Neutrophil (primary cell): ENCODE measurements at regions not wholly inside any gene's neighbourhood (a gene's known extent, or its start where the extent isn't known, plus 50 kb on each side); places are given as distances from the start of the nearest gene placed in this dataset.

Experiments
- H3K27ac ChIP-seq: fragments of 200-600 bp; sonication (generic); 2 replicates; pipeline ENCODE4 v1.5.1; 2016; ENCODE audit warnings: mild to moderate bottlenecking, moderate library complexity
- H3K27me3 ChIP-seq: fragments of 200-600 bp; sonication (generic); 2 replicates; pipeline ENCODE4 v1.6.0; 2016; ENCODE audit warnings: mild to moderate bottlenecking
- H3K36me3 ChIP-seq: fragments of 200-600 bp; sonication (generic); 2 replicates; pipeline ENCODE4 v1.5.1; 2017
- H3K4me1 ChIP-seq, 2 experiments: fragments of 200-600 bp in 1 of 2; sonication (generic) in 1 of 2; 1 replicate in 1 of 2; 2 replicates in 1 of 2; pipeline versions ENCODE4 v1.5.1 to v1.6.1; 2013 to 2016; ENCODE audit warnings: low read depth in 1 of 2, low read length in 1 of 2, mild to moderate bottlenecking in 1 of 2, moderate library complexity in 1 of 2; ENCODE audit not compliant: control insufficient read depth in 1 of 2, insufficient read depth in 1 of 2
- H3K4me3 ChIP-seq, 2 experiments: fragments of 200-600 bp in 1 of 2; sonication (generic) in 1 of 2; 1 replicate in 1 of 2; 2 replicates in 1 of 2; pipeline ENCODE4 v1.5.1; 2013 to 2016; ENCODE audit warnings: low read depth in 1 of 2, low read length in 1 of 2, mild to moderate bottlenecking in 1 of 2, moderate library complexity in 1 of 2
- H3K9me3 ChIP-seq: fragments of 200-600 bp; sonication (generic); 2 replicates; pipeline ENCODE4 v1.5.1; 2016
- CTCF ChIP-seq: fragments of 200-600 bp; sonication (generic); IDR thresholded peaks from 2 replicates; pipeline ENCODE4 v1.5.1; 2016; ENCODE audit warnings: antibody characterized with exemption

GRCh38 chr11:80815752-80816453, 1375.1 kb upstream of the TENM4 start:
- H3K4me1 ChIP-seq = no peaks in the 10 kb centered on the region
- H3K27me3 ChIP-seq = no peaks in the 10 kb centered on the region
- H3K4me3 ChIP-seq = no peak overlapping the region
- H3K36me3 ChIP-seq = no peaks in the 10 kb centered on the region
- no peaks in the 10 kb centered on the region for H3K9me3 ChIP-seq
- H3K27ac ChIP-seq = no peak overlapping the region
- no peak for TF ChIP-seq CTCF

- no peaks in the 10 kb centered on the region for H3K36me3 ChIP-seq
- H3K27ac ChIP-seq = no peak overlapping the region
- H3K4me1 ChIP-seq = no peaks in the 10 kb centered on the region
- no peaks in the 10 kb centered on the region for H3K9me3 ChIP-seq
- H3K4me3 ChIP-seq = no peak overlapping the region
- H3K27me3 ChIP-seq = no peaks in the 10 kb centered on the region
- TF ChIP-seq CTCF = no peak
These were observed 1374.0 kb upstream of the TENM4 start for GRCh38 chr11:80814813-80815212.

GRCh38 chr11:80810695-80811094, 1369.9 kb upstream of the TENM4 start:
- H3K9me3 ChIP-seq = no peaks in the 10 kb centered on the region
- H3K4me3 ChIP-seq = no peak overlapping the region
- no peak for TF ChIP-seq CTCF
- no peaks in the 10 kb centered on the region for H3K4me1 ChIP-seq
- H3K27me3 ChIP-seq = no peaks in the 10 kb centered on the region
- no peak overlapping the region for H3K27ac ChIP-seq
- H3K36me3 ChIP-seq = no peaks in the 10 kb centered on the region

- no peaks in the 10 kb centered on the region for H3K4me1 ChIP-seq
These were observed 1357.3 kb upstream of the TENM4 start for GRCh38 chr11:80798174-80798573.

GRCh38 chr11:80783561-80783960, 1342.7 kb upstream of the TENM4 start:
- no peaks in the 10 kb centered on the region for H3K27me3 ChIP-seq
- no peaks in the 10 kb centered on the region for H3K9me3 ChIP-seq
- no peaks in the 10 kb centered on the region for H3K36me3 ChIP-seq
- no peak for TF ChIP-seq CTCF
- no peak overlapping the region for H3K4me3 ChIP-seq
- no peak overlapping the region for H3K27ac ChIP-seq
- no peaks in the 10 kb centered on the region for H3K4me1 ChIP-seq

More at GRCh38 chr11:80798174-80798573, 1357.3 kb upstream of the TENM4 start:
- Histone ChIP-seq H3K27ac (no peak overlapping the region), H3K27me3 (no peaks in the 10 kb centered on the region), H3K9me3 (no peaks in the 10 kb centered on the region), H3K4me3 (no peak overlapping the region), H3K36me3 (no peaks in the 10 kb centered on the region)
- no peak for TF ChIP-seq CTCF
